ENCODE measurements at regions not wholly inside any gene's neighbourhood (a gene's known extent, or its start where the extent isn't known, plus 50 kb on each side); places are given as distances from the start of the nearest gene placed in this dataset.

DNA sequence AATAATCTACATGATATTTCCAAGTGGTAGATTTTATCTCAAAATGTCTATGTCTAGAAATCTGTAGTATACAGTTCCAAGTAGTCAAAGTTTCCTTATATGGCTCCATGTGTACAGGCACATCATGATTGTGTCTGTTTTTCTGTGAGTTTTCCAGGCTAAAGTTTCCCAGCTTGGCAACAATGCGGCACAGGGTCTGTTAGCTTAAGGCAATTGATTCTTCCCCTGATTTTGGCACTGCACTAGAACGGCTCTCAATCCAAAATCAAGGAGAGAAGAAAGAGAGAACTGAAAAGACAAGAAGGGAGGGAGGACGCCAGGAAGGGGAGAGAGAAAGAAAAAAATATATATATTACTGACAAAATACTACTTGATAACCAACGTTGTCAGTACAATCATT is 193.9 kb upstream of the SNX7 start:
- intact Hi-C loops (cut with micrococcal nuclease; ENCODE audit: unreplicated experiment) = loop anchor here (5.0 kb wide), 2 partner anchors 415 to 465 kb away; no protein-coding TSS in a partner anchor
- CTCF ChIA-PET = no interaction called here
- Histone ChIP-seq H3K27ac (ENCODE audit: low read depth, low read length, poor library complexity, severe bottlenecking) (peak overlapping the region; percentile 25), H3K4me3 (ENCODE audit: low read depth, low read length, poor library complexity, severe bottlenecking) (no peak overlapping the region), H3K36me3 (ENCODE audit: insufficient read depth, low read length, poor library complexity, severe bottlenecking) (no peaks in the 10 kb centered on the region), H3K9me3 (ENCODE audit: low read depth, low read length, poor library complexity, severe bottlenecking) (no peaks in the 10 kb centered on the region), H3K4me1 (ENCODE audit: insufficient read depth, low read length, poor library complexity, severe bottlenecking) (peaks cover 15% of the 10 kb centered on the region), H3K27me3 (replicated peaks; ENCODE audit: insufficient read depth, low read depth, low read length, poor library complexity) (no peaks in the 10 kb centered on the region)
- TF ChIP-seq, protein P1, sequence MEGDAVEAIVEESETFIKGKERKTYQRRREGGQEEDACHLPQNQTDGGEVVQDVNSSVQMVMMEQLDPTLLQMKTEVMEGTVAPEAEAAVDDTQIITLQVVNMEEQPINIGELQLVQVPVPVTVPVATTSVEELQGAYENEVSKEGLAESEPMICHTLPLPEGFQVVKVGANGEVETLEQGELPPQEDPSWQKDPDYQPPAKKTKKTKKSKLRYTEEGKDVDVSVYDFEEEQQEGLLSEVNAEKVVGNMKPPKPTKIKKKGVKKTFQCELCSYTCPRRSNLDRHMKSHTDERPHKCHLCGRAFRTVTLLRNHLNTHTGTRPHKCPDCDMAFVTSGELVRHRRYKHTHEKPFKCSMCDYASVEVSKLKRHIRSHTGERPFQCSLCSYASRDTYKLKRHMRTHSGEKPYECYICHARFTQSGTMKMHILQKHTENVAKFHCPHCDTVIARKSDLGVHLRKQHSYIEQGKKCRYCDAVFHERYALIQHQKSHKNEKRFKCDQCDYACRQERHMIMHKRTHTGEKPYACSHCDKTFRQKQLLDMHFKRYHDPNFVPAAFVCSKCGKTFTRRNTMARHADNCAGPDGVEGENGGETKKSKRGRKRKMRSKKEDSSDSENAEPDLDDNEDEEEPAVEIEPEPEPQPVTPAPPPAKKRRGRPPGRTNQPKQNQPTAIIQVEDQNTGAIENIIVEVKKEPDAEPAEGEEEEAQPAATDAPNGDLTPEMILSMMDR (conservative IDR thresholded peaks at IDR 0.05; ENCODE audit: low read depth, low read length) = no peak
- TF ChIP-seq EZH2 (IDR thresholded peaks at IDR 0.05; ENCODE audit: borderline replicate concordance, low read depth, low read length, poor library complexity, severe bottlenecking) = no peak
- DNase-seq (ENCODE audit: low spot score) = peak; percentile 11
- POLR2A ChIA-PET (ENCODE audit: low non-redundant PET) = no interaction called here
- no TSS peak for BruUV-seq (replicated peaks)

DNA sequence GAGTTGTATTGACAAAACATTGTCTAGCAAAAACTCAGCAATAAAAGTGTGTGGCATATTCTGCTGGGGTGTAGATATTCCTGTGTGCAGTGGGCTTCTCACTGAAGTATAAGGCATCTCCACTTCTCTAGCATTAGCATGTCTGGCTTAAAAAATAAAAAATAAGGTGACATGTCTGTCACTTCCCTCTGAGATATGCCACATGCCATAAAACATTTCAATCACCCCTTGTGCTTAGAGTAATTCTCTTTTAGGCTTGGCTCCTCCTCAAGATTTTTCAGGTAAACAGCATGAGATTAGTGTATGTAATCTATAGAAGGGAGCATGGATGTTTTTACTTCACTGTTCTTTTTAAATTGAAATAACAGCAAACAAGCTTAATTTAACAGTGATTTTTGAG is 194.4 kb upstream of the SNX7 start:
- intact Hi-C loops (cut with micrococcal nuclease; ENCODE audit: unreplicated experiment) = loop anchor here (5.0 kb wide), 2 partner anchors 415 to 465 kb away; no protein-coding TSS in a partner anchor
- Histone ChIP-seq H3K4me1 (ENCODE audit: insufficient read depth, low read length, poor library complexity, severe bottlenecking) (peaks cover 15% of the 10 kb centered on the region), H3K9me3 (ENCODE audit: low read depth, low read length, poor library complexity, severe bottlenecking) (no peaks in the 10 kb centered on the region), H3K27me3 (replicated peaks; ENCODE audit: insufficient read depth, low read depth, low read length, poor library complexity) (no peaks in the 10 kb centered on the region), H3K4me3 (ENCODE audit: low read depth, low read length, poor library complexity, severe bottlenecking) (no peak overlapping the region), H3K27ac (ENCODE audit: low read depth, low read length, poor library complexity, severe bottlenecking) (no peak overlapping the region), H3K36me3 (ENCODE audit: insufficient read depth, low read length, poor library complexity, severe bottlenecking) (no peaks in the 10 kb centered on the region)
- ChIA-PET POLR2A (ENCODE audit: low non-redundant PET) (no interaction called here), CTCF (no interaction called here)
- TF ChIP-seq, protein P1 (conservative IDR thresholded peaks at IDR 0.05; ENCODE audit: low read depth, low read length) = no peak
- no peak for TF ChIP-seq EZH2 (IDR thresholded peaks at IDR 0.05; ENCODE audit: borderline replicate concordance, low read depth, low read length, poor library complexity, severe bottlenecking)
- no peak for DNase-seq (ENCODE audit: low spot score)
- BruUV-seq (replicated peaks) = no TSS peak

DNA sequence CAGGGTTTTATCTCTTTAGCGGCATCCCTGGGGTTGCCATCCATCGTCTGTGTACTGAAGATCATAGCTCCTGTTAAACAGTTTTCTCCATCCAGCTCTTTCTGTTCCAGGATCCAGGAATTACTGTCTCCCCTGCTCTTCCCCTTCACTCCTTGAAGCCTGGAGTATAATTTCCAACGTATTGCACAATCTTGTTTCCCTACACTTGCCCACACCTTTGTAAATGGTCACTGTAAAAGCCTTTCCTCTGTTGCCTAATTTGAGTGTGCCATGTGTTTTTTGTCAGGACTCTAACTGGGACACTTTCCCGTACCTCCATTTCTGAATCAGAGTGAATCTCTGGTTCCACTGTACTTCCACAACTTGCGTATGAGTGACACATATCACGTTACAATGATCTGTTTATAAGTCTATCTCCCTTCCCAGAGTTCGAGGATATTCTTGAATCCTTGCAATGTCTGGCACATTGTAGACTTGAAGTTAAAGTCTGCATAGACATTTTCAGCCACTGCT is 199.6 kb upstream of the SNX7 start:
- intact Hi-C loops (cut with micrococcal nuclease; ENCODE audit: unreplicated experiment) = no loop called here
- no peak overlapping the region for H3K4me3 ChIP-seq (ENCODE audit: low read depth, low read length, poor library complexity, severe bottlenecking)
- BruUV-seq (replicated peaks) = no TSS peak
- H3K27me3 ChIP-seq (replicated peaks; ENCODE audit: insufficient read depth, low read depth, low read length, poor library complexity) = no peaks in the 10 kb centered on the region
- DNase-seq (ENCODE audit: low spot score) = no peak
- TF ChIP-seq, protein P1 (conservative IDR thresholded peaks at IDR 0.05; ENCODE audit: low read depth, low read length) = no peak
- TF ChIP-seq EZH2 (IDR thresholded peaks at IDR 0.05; ENCODE audit: borderline replicate concordance, low read depth, low read length, poor library complexity, severe bottlenecking) = no peak
- ChIA-PET POLR2A (ENCODE audit: low non-redundant PET) (no interaction called here), CTCF (no interaction called here)
- no peaks in the 10 kb centered on the region for H3K9me3 ChIP-seq (ENCODE audit: low read depth, low read length, poor library complexity, severe bottlenecking)
- no peaks in the 10 kb centered on the region for H3K36me3 ChIP-seq (ENCODE audit: insufficient read depth, low read length, poor library complexity, severe bottlenecking)
- no peak overlapping the region for H3K27ac ChIP-seq (ENCODE audit: low read depth, low read length, poor library complexity, severe bottlenecking)
- peaks cover 5% of the 10 kb centered on the region for H3K4me1 ChIP-seq (ENCODE audit: insufficient read depth, low read length, poor library complexity, severe bottlenecking)

Measured in A673 (cell line).